Liver (tissue), 8 donors: ENCODE measurements at regions not wholly inside any gene's neighbourhood (a gene's known extent, or its start where the extent isn't known, plus 50 kb on each side); places are given as distances from the start of the nearest gene placed in this dataset.

Source experiments
- DNase-seq: peaks from one replicate; pipeline ENCODE4 v3.0.0-alpha.2; 2017; ENCODE audit warnings: low spot score
- H3K27ac ChIP-seq, 2 donors: one replicate each; pipeline ENCODE4 v1.7.0; 2013; ENCODE audit warnings: inconsistent platforms in 2 of 2, low read length in 2 of 2, control low read depth in 1 of 2, low read depth in 1 of 2, mild to moderate bottlenecking in 1 of 2
- H3K27me3 ChIP-seq, 4 donors: one replicate each; pipeline versions ENCODE4 v1.6.1 to v1.7.0; 2013; ENCODE audit warnings: low read length in 3 of 4, inconsistent platforms in 1 of 4, mild to moderate bottlenecking in 1 of 4, moderate library complexity in 1 of 4; ENCODE audit not compliant: control insufficient read depth in 4 of 4, insufficient read depth in 4 of 4
- H3K36me3 ChIP-seq, 4 donors: one replicate each; pipeline versions ENCODE4 v1.6.1 to v1.7.0; 2013; ENCODE audit warnings: low read length in 3 of 4, mild to moderate bottlenecking in 3 of 4, low read depth in 1 of 4, moderate library complexity in 1 of 4; ENCODE audit not compliant: control insufficient read depth in 4 of 4, insufficient read depth in 3 of 4
- H3K4me1 ChIP-seq, 4 donors: one replicate each; pipeline versions ENCODE4 v1.6.1 to v1.7.0; 2013; ENCODE audit warnings: low read length in 3 of 4, mild to moderate bottlenecking in 3 of 4, moderate library complexity in 1 of 4; ENCODE audit not compliant: control insufficient read depth in 4 of 4, insufficient read depth in 4 of 4
- H3K4me3 ChIP-seq, 3 donors: one replicate each; pipeline versions ENCODE4 v1.6.1 to v1.7.0; 2013; ENCODE audit warnings: low read length in 3 of 3, control low read depth in 1 of 3, low read depth in 1 of 3, mild to moderate bottlenecking in 1 of 3
- H3K9ac ChIP-seq, 2 donors: one replicate each; pipeline ENCODE4 v1.7.0; 2013; ENCODE audit warnings: low read length in 2 of 2, mild to moderate bottlenecking in 2 of 2, moderate library complexity in 2 of 2, control low read depth in 1 of 2, low read depth in 1 of 2
- H3K9me3 ChIP-seq, 4 donors: one replicate each; pipeline versions ENCODE4 v1.6.1 to v1.7.0; 2013; ENCODE audit warnings: low read length in 3 of 4; ENCODE audit not compliant: control insufficient read depth in 4 of 4
- EGR1 ChIP-seq, 2 donors: IDR thresholded peaks; 2 replicates each; pipeline ENCODE4 v1.6.1; 2016 to 2018; ENCODE audit warnings: antibody characterized with exemption in 2 of 2, low read depth in 2 of 2
- FOXA1 ChIP-seq: IDR thresholded peaks from 2 replicates; pipeline ENCODE4 v1.6.1; 2016; ENCODE audit warnings: antibody characterized with exemption
- FOXA2 ChIP-seq: IDR thresholded peaks from 2 replicates; pipeline ENCODE4 v1.6.1; 2016; ENCODE audit warnings: antibody characterized with exemption
- GABPA ChIP-seq, 2 donors: IDR thresholded peaks in 1 of 2; conservative IDR thresholded peaks in 1 of 2; 2 replicates each; pipeline ENCODE4 v1.6.1; 2016; ENCODE audit warnings: antibody characterized with exemption in 2 of 2, mild to moderate bottlenecking in 1 of 2, moderate library complexity in 1 of 2
- HNF4A ChIP-seq, 2 donors: conservative IDR thresholded peaks; 2 replicates each; pipeline ENCODE4 v1.6.1; 2016; ENCODE audit warnings: antibody characterized with exemption in 2 of 2, mild to moderate bottlenecking in 2 of 2
- HNF4G ChIP-seq: IDR thresholded peaks from 2 replicates; pipeline ENCODE4 v1.6.1; 2016; ENCODE audit warnings: antibody characterized with exemption
- JUND ChIP-seq, 2 donors: IDR thresholded peaks; 2 replicates each; pipeline ENCODE4 v1.6.1; 2016; ENCODE audit warnings: antibody characterized with exemption in 2 of 2
- NR2F2 ChIP-seq: IDR thresholded peaks from 2 replicates; pipeline ENCODE4 v1.6.1; 2016; ENCODE audit warnings: antibody characterized with exemption
- RAD21 ChIP-seq, 2 donors: IDR thresholded peaks; 2 replicates each; pipeline ENCODE4 v1.6.1; 2016; ENCODE audit warnings: antibody characterized with exemption in 2 of 2, mild to moderate bottlenecking in 2 of 2
- RXRA ChIP-seq, 2 donors: IDR thresholded peaks; 2 replicates each; pipeline ENCODE4 v1.6.1; 2017 to 2018; ENCODE audit warnings: antibody characterized with exemption in 2 of 2, mild to moderate bottlenecking in 1 of 2
- SP1 ChIP-seq: IDR thresholded peaks from 2 replicates; pipeline ENCODE4 v1.6.1; 2018; ENCODE audit warnings: antibody characterized with exemption, mild to moderate bottlenecking
- TAF1 ChIP-seq: conservative IDR thresholded peaks from 2 replicates; pipeline ENCODE4 v1.6.1; 2016; ENCODE audit warnings: antibody characterized with exemption, mild to moderate bottlenecking
- YY1 ChIP-seq: IDR thresholded peaks from 2 replicates; pipeline ENCODE4 v1.6.1; 2016; ENCODE audit warnings: antibody characterized with exemption, mild to moderate bottlenecking
- ZBTB33 ChIP-seq: IDR thresholded peaks from 2 replicates; pipeline ENCODE4 v1.6.1; 2016; ENCODE audit warnings: antibody characterized with exemption
- WGBS: extraction: QIAGEN DNeasy Blood & Tissue Kit; methylation state at CpG from one replicate; pipeline ENCODE4 v1.1.7; 2013; 5-methylcytosine and 5-hydroxymethylcytosine counted together
- TF ChIP-seq, protein P1 (sequence below): IDR thresholded peaks from 2 replicates; pipeline ENCODE4 v1.6.1; 2016; ENCODE audit warnings: antibody characterized with exemption
- TF ChIP-seq, protein P2 (sequence below): IDR thresholded peaks from 2 replicates; pipeline ENCODE4 v1.6.1; 2016; ENCODE audit warnings: antibody characterized with exemption
- TF ChIP-seq, protein P3 (sequence below): fragments of 150-350 bp; IDR thresholded peaks from 2 replicates; pipeline ENCODE4 v1.5.1; 2017; ENCODE audit warnings: improper control_type of control experiment, low read depth, low read length; ENCODE audit not compliant: missing input control
- TF ChIP-seq, protein P4 (sequence below): IDR thresholded peaks from 2 replicates; pipeline ENCODE4 v1.6.1; 2016; ENCODE audit warnings: antibody characterized with exemption, mild to moderate bottlenecking
- donor health status: healthy.
- donor health status: healthy.
- donor health status: healthy.
- donor health status: healthy.
- donor health status: healthy.

DNA sequence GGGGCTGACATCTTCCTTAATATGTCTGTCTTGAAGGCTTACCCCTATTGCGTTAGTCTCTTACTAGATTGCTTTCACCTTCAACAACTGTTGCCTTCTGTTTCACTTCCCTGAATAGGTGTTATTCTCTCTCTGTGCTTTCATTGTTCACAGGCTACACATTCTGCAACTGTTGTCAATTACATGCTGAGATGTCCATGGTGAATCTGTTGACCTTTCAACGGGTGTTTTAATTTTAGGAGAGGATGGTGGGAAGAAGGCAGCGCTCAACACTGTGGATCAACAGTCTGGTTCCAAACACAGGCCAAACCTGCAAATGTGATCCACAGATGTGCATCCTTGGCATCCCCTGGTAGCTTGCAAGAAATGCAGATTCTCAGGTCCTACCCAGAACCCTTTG, 101.9 kb downstream of the DACT1 start:
- Histone ChIP-seq H3K9ac (no peak overlapping the region), H3K27ac (no peak overlapping the region), H3K4me1 (no peaks in the 10 kb centered on the region), H3K36me3 (no peaks in the 10 kb centered on the region), H3K27me3 (peaks cover 0 to 3% (median 0%) of the 10 kb centered on the region in 4 donors), H3K4me3 (no peak overlapping the region), H3K9me3 (no peaks in the 10 kb centered on the region)
- no peak for TF ChIP-seq TAF1
- no peak for TF ChIP-seq FOXA2
- no peak for TF ChIP-seq HNF4G
- TF ChIP-seq SP1: no peak
- TF ChIP-seq, protein P1, sequence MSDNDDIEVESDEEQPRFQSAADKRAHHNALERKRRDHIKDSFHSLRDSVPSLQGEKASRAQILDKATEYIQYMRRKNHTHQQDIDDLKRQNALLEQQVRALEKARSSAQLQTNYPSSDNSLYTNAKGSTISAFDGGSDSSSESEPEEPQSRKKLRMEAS: no peak
- TF ChIP-seq HNF4A (conservative IDR thresholded peaks at IDR 0.05): no peak
- TF ChIP-seq, protein P2, sequence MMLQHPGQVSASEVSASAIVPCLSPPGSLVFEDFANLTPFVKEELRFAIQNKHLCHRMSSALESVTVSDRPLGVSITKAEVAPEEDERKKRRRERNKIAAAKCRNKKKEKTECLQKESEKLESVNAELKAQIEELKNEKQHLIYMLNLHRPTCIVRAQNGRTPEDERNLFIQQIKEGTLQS: no peak
- TF ChIP-seq, protein P3, sequence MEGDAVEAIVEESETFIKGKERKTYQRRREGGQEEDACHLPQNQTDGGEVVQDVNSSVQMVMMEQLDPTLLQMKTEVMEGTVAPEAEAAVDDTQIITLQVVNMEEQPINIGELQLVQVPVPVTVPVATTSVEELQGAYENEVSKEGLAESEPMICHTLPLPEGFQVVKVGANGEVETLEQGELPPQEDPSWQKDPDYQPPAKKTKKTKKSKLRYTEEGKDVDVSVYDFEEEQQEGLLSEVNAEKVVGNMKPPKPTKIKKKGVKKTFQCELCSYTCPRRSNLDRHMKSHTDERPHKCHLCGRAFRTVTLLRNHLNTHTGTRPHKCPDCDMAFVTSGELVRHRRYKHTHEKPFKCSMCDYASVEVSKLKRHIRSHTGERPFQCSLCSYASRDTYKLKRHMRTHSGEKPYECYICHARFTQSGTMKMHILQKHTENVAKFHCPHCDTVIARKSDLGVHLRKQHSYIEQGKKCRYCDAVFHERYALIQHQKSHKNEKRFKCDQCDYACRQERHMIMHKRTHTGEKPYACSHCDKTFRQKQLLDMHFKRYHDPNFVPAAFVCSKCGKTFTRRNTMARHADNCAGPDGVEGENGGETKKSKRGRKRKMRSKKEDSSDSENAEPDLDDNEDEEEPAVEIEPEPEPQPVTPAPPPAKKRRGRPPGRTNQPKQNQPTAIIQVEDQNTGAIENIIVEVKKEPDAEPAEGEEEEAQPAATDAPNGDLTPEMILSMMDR: no peak
- no peak for TF ChIP-seq YY1
- TF ChIP-seq, protein P4, sequence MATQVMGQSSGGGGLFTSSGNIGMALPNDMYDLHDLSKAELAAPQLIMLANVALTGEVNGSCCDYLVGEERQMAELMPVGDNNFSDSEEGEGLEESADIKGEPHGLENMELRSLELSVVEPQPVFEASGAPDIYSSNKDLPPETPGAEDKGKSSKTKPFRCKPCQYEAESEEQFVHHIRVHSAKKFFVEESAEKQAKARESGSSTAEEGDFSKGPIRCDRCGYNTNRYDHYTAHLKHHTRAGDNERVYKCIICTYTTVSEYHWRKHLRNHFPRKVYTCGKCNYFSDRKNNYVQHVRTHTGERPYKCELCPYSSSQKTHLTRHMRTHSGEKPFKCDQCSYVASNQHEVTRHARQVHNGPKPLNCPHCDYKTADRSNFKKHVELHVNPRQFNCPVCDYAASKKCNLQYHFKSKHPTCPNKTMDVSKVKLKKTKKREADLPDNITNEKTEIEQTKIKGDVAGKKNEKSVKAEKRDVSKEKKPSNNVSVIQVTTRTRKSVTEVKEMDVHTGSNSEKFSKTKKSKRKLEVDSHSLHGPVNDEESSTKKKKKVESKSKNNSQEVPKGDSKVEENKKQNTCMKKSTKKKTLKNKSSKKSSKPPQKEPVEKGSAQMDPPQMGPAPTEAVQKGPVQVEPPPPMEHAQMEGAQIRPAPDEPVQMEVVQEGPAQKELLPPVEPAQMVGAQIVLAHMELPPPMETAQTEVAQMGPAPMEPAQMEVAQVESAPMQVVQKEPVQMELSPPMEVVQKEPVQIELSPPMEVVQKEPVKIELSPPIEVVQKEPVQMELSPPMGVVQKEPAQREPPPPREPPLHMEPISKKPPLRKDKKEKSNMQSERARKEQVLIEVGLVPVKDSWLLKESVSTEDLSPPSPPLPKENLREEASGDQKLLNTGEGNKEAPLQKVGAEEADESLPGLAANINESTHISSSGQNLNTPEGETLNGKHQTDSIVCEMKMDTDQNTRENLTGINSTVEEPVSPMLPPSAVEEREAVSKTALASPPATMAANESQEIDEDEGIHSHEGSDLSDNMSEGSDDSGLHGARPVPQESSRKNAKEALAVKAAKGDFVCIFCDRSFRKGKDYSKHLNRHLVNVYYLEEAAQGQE: no peak
- TF ChIP-seq RAD21 (IDR thresholded peaks at IDR 0.05): no peak
- TF ChIP-seq EGR1 (IDR thresholded peaks at IDR 0.05; ENCODE audit: low read depth in 2 of 2): no peak
- TF ChIP-seq FOXA1: no peak
- no peak for TF ChIP-seq RXRA (IDR thresholded peaks at IDR 0.05)
- no peak for TF ChIP-seq ZBTB33
- no peak for TF ChIP-seq JUND (IDR thresholded peaks at IDR 0.05)
- no peak for TF ChIP-seq GABPA (IDR thresholded peaks at IDR 0.05 in 1 of 2, conservative IDR thresholded peaks at IDR 0.05 in 1 of 2)
- TF ChIP-seq NR2F2: no peak
- 90% methylated on average over 3 of the region's 3 CpGs for WGBS
- DNase-seq: no peak
